Fibroblast of skin of right biceps (primary cell): ENCODE measurements at regions not wholly inside any gene's neighbourhood (a gene's known extent, or its start where the extent isn't known, plus 50 kb on each side); places are given as distances from the start of the nearest gene placed in this dataset.
A peak's percentile ranks its signal among the peaks of the same experiment; 100 is the strongest.
"Not testable (repeated sequence)": the region's sequence is repeated elsewhere in the genome, so short reads cannot be mapped to it uniquely, and the experiment has no call there.

Experiments
- DNase-seq: peaks from one replicate; pipeline ENCODE4 v3.0.0-alpha.2; 2013

- DNase-seq, result peak; percentile 16
Observed at GRCh38 chr9:71632776-71633175, 135.5 kb downstream of the CEMIP2 start.

- DNase-seq, result no peak
Observed at GRCh38 chr9:71630377-71630995, 137.8 kb downstream of the CEMIP2 start.

GRCh38 chr9:71629578-71630215, 138.6 kb downstream of the CEMIP2 start:
- DNase-seq, result no peak

GRCh38 chr9:71628247-71628646, 140.1 kb downstream of the CEMIP2 start:
- DNase-seq, result no peak

GRCh38 chr9:71627537-71627936, 140.8 kb downstream of the CEMIP2 start:
- DNase-seq, result no peak

- DNase-seq, result no peak
Observed at GRCh38 chr9:71626395-71626794, 141.9 kb downstream of the CEMIP2 start.

GRCh38 chr9:71624728-71625127, 143.6 kb downstream of the CEMIP2 start:
- no peak for DNase-seq

- DNase-seq, result no peak
Observed at GRCh38 chr9:71620746-71621145, 147.6 kb downstream of the CEMIP2 start.

GRCh38 chr9:71620331-71620730, 148.0 kb downstream of the CEMIP2 start:
- no peak for DNase-seq

GRCh38 chr9:71619926-71620325, 148.4 kb downstream of the CEMIP2 start:
- no peak for DNase-seq

GRCh38 chr9:71614409-71615010, 153.8 kb downstream of the CEMIP2 start:
- no peak for DNase-seq

GRCh38 chr9:71612889-71613288, 155.4 kb downstream of the CEMIP2 start:
- DNase-seq, result no peak

- DNase-seq, result no peak
Observed at GRCh38 chr9:71609448-71609830, 158.9 kb downstream of the CEMIP2 start.

GRCh38 chr9:71608825-71609447, 159.4 kb downstream of the CEMIP2 start:
- peak; percentile 30 for DNase-seq

GRCh38 chr9:71608021-71608420, 160.3 kb downstream of the CEMIP2 start:
- DNase-seq, result no peak

GRCh38 chr9:71607461-71607881, 160.8 kb downstream of the CEMIP2 start:
- no peak for DNase-seq

- DNase-seq, result peak; percentile 68
Observed at GRCh38 chr9:71604197-71605063, 163.9 kb downstream of the CEMIP2 start.

- DNase-seq, result no peak
Observed at GRCh38 chr9:71602652-71603051, 165.7 kb downstream of the CEMIP2 start.

GRCh38 chr9:71595762-71596161, 172.6 kb downstream of the CEMIP2 start:
- not testable (repeated sequence) for DNase-seq

- no peak for DNase-seq
Observed at GRCh38 chr9:71594541-71594940, 173.8 kb downstream of the CEMIP2 start.

GRCh38 chr9:71592400-71592799, 175.9 kb downstream of the CEMIP2 start:
- DNase-seq, result peak; percentile 51

- DNase-seq, result no peak
Observed at GRCh38 chr9:71590362-71590761, 178.0 kb downstream of the CEMIP2 start.

GRCh38 chr9:71589612-71590011, 178.7 kb downstream of the CEMIP2 start:
- no peak for DNase-seq
